ENCODE measurements at regions not wholly inside any gene's neighbourhood (a gene's known extent, or its start where the extent isn't known, plus 50 kb on each side); places are given as distances from the start of the nearest gene placed in this dataset.

- no peak overlapping the region for H3K4me3 ChIP-seq (ENCODE audit: low read depth in 1 of 2, low read length in 2 of 2)
- no peaks in the 10 kb centered on the region for H3K4me1 ChIP-seq (ENCODE audit: control insufficient read depth in 2 of 2, insufficient read depth in 2 of 2, low read length in 1 of 2)
- no peaks in the 10 kb centered on the region for H3K9me3 ChIP-seq (ENCODE audit: control insufficient read depth in 2 of 2, insufficient read depth in 1 of 2, low read depth in 1 of 2, low read length in 1 of 2)
- H3K27me3 ChIP-seq (ENCODE audit: control insufficient read depth in 1 of 2, insufficient read depth in 2 of 2, low read length in 2 of 2), result no peaks in the 10 kb centered on the region
- 78 to 86% methylated on average over 2 of the region's 2 CpGs for WGBS, 2 donors
- H3K27ac ChIP-seq (ENCODE audit: low read depth in 2 of 2, low read length in 1 of 2), result no peak overlapping the region
- H3K36me3 ChIP-seq (ENCODE audit: control insufficient read depth in 2 of 2, insufficient read depth in 2 of 2, low read length in 1 of 2), result no peaks in the 10 kb centered on the region
Observed at GRCh38 chr5:91272858-91273257, 110.3 kb downstream of the ARRDC3 start.

- Histone ChIP-seq H3K4me1 (ENCODE audit: control insufficient read depth in 2 of 2, insufficient read depth in 2 of 2, low read length in 1 of 2) (no peaks in the 10 kb centered on the region), H3K27me3 (ENCODE audit: control insufficient read depth in 1 of 2, insufficient read depth in 2 of 2, low read length in 2 of 2) (no peaks in the 10 kb centered on the region), H3K4me3 (ENCODE audit: low read depth in 1 of 2, low read length in 2 of 2) (no peak overlapping the region), H3K9me3 (ENCODE audit: control insufficient read depth in 2 of 2, insufficient read depth in 1 of 2, low read depth in 1 of 2, low read length in 1 of 2) (no peaks in the 10 kb centered on the region), H3K36me3 (ENCODE audit: control insufficient read depth in 2 of 2, insufficient read depth in 2 of 2, low read length in 1 of 2) (no peaks in the 10 kb centered on the region), H3K27ac (ENCODE audit: low read depth in 2 of 2, low read length in 1 of 2) (no peak overlapping the region)
Observed at GRCh38 chr5:91271999-91272398, 111.1 kb downstream of the ARRDC3 start.

DNA sequence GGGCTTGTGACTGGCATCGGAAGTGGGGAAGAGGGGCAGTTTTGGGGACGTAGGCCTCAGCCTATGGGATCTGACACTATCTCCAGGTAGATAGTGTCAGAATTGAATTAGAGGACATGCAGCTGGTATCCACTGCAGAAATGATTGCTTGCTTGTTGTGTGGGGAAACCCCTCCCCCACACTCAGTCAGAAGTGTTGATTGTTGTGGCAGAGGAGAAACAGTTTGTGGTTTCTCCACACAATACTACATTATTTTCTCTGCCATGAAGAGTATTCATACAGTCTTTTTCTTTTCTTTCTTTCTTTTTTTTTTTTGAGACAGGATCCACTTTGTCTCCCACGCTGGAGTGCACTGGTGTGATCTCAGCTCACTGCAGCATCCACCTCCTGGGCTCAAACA, 113.9 kb downstream of the ARRDC3 start:
- H3K4me3 ChIP-seq (ENCODE audit: low read depth in 1 of 2, low read length in 2 of 2), result no peak overlapping the region
- WGBS, 2 donors, result 90 to 96% methylated on average over 3 of the region's 3 CpGs
- H3K9me3 ChIP-seq (ENCODE audit: control insufficient read depth in 2 of 2, insufficient read depth in 1 of 2, low read depth in 1 of 2, low read length in 1 of 2), result no peaks in the 10 kb centered on the region
- H3K36me3 ChIP-seq (ENCODE audit: control insufficient read depth in 2 of 2, insufficient read depth in 2 of 2, low read length in 1 of 2), result no peaks in the 10 kb centered on the region
- H3K27me3 ChIP-seq (ENCODE audit: control insufficient read depth in 1 of 2, insufficient read depth in 2 of 2, low read length in 2 of 2), result no peaks in the 10 kb centered on the region
- H3K27ac ChIP-seq (ENCODE audit: low read depth in 2 of 2, low read length in 1 of 2), result no peak overlapping the region
- no peaks in the 10 kb centered on the region for H3K4me1 ChIP-seq (ENCODE audit: control insufficient read depth in 2 of 2, insufficient read depth in 2 of 2, low read length in 1 of 2)

- Histone ChIP-seq H3K4me1 (ENCODE audit: control insufficient read depth in 2 of 2, insufficient read depth in 2 of 2, low read length in 1 of 2) (no peaks in the 10 kb centered on the region), H3K4me3 (ENCODE audit: low read depth in 1 of 2, low read length in 2 of 2) (no peak overlapping the region), H3K9me3 (ENCODE audit: control insufficient read depth in 2 of 2, insufficient read depth in 1 of 2, low read depth in 1 of 2, low read length in 1 of 2) (no peaks in the 10 kb centered on the region), H3K27me3 (ENCODE audit: control insufficient read depth in 1 of 2, insufficient read depth in 2 of 2, low read length in 2 of 2) (no peaks in the 10 kb centered on the region), H3K36me3 (ENCODE audit: control insufficient read depth in 2 of 2, insufficient read depth in 2 of 2, low read length in 1 of 2) (no peaks in the 10 kb centered on the region), H3K27ac (ENCODE audit: low read depth in 2 of 2, low read length in 1 of 2) (no peak overlapping the region)
- 35 to 36% methylated on average over 3 of the region's 3 CpGs for WGBS, 2 donors
Observed at GRCh38 chr5:91266184-91266705, 116.9 kb downstream of the ARRDC3 start.

DNA sequence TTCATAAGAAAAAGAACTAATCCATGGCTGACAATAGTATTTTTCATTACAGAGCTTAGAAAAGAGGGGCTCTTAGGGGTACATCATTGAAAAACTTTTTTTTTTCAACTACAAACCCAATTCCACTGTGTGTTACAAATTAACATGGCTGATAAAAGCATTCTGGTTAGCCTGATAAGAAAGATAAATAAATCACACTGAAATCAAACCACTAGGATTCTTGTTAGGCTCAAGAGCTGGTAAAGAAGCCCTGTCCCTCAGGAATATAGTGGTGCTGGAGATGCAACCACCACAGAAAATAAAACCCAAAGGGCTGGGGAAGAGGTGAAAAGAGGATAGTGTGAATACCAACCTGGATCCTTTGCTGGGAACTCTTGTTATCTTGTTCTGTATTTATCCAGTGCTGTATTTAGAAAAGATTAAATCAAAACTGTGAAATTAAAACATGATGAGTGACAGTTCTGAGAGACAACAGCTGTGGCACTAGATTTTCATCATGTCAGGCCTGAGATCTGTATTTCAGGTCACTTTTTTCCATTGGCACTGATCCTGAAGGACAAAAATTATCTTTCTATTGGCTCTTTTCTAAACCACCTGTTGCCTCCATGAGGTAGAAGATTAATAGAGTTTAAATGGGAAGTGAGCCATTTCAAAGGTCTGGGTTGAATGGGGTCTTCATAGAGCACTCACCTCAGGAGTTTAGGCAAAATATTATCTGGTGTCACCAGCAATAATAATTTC, 118.6 kb downstream of the ARRDC3 start:
- Histone ChIP-seq H3K27ac (ENCODE audit: low read depth in 2 of 2, low read length in 1 of 2) (no peak overlapping the region), H3K4me3 (ENCODE audit: low read depth in 1 of 2, low read length in 2 of 2) (no peak overlapping the region), H3K9me3 (ENCODE audit: control insufficient read depth in 2 of 2, insufficient read depth in 1 of 2, low read depth in 1 of 2, low read length in 1 of 2) (no peaks in the 10 kb centered on the region), H3K36me3 (ENCODE audit: control insufficient read depth in 2 of 2, insufficient read depth in 2 of 2, low read length in 1 of 2) (no peaks in the 10 kb centered on the region), H3K27me3 (ENCODE audit: control insufficient read depth in 1 of 2, insufficient read depth in 2 of 2, low read length in 2 of 2) (no peaks in the 10 kb centered on the region), H3K4me1 (ENCODE audit: control insufficient read depth in 2 of 2, insufficient read depth in 2 of 2, low read length in 1 of 2) (no peaks in the 10 kb centered on the region)

- Histone ChIP-seq H3K4me3 (ENCODE audit: low read depth in 1 of 2, low read length in 2 of 2) (no peak overlapping the region), H3K27ac (ENCODE audit: low read depth in 2 of 2, low read length in 1 of 2) (no peak overlapping the region), H3K36me3 (ENCODE audit: control insufficient read depth in 2 of 2, insufficient read depth in 2 of 2, low read length in 1 of 2) (no peaks in the 10 kb centered on the region), H3K4me1 (ENCODE audit: control insufficient read depth in 2 of 2, insufficient read depth in 2 of 2, low read length in 1 of 2) (no peaks in the 10 kb centered on the region), H3K9me3 (ENCODE audit: control insufficient read depth in 2 of 2, insufficient read depth in 1 of 2, low read depth in 1 of 2, low read length in 1 of 2) (no peaks in the 10 kb centered on the region), H3K27me3 (ENCODE audit: control insufficient read depth in 1 of 2, insufficient read depth in 2 of 2, low read length in 2 of 2) (no peaks in the 10 kb centered on the region)
- 62 to 78% methylated on average over 5 of the region's 5 CpGs for WGBS, 2 donors
Observed at GRCh38 chr5:91263898-91264297, 119.2 kb downstream of the ARRDC3 start.

DNA sequence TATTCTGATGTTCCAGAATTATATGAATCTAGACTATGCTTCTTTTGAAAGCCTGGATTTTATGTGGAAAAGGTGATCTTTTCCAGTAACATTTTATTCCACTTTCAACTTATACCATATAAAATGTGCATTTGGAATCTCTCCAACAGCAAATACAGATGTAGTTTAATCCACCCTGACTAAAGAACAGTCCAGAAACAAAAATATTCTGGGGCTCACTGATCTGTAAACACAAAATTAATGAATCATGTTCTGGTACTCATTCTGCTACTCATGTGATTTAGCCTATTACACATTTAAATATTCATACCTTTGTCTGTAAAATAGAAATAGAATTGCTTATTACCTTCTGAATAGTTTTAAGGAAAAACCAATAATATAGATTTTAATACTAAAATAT, 125.8 kb downstream of the ARRDC3 start:
- Histone ChIP-seq H3K27ac (ENCODE audit: low read depth in 2 of 2, low read length in 1 of 2) (no peak overlapping the region), H3K27me3 (ENCODE audit: control insufficient read depth in 1 of 2, insufficient read depth in 2 of 2, low read length in 2 of 2) (no peaks in the 10 kb centered on the region), H3K9me3 (ENCODE audit: control insufficient read depth in 2 of 2, insufficient read depth in 1 of 2, low read depth in 1 of 2, low read length in 1 of 2) (no peaks in the 10 kb centered on the region), H3K4me3 (ENCODE audit: low read depth in 1 of 2, low read length in 2 of 2) (no peak overlapping the region), H3K4me1 (ENCODE audit: control insufficient read depth in 2 of 2, insufficient read depth in 2 of 2, low read length in 1 of 2) (no peaks in the 10 kb centered on the region), H3K36me3 (ENCODE audit: control insufficient read depth in 2 of 2, insufficient read depth in 2 of 2, low read length in 1 of 2) (no peaks in the 10 kb centered on the region)

GRCh38 chr5:91256142-91256524, 127.0 kb downstream of the ARRDC3 start:
- H3K9me3 ChIP-seq (ENCODE audit: control insufficient read depth in 2 of 2, insufficient read depth in 1 of 2, low read depth in 1 of 2, low read length in 1 of 2), result no peaks in the 10 kb centered on the region
- no peaks in the 10 kb centered on the region for H3K36me3 ChIP-seq (ENCODE audit: control insufficient read depth in 2 of 2, insufficient read depth in 2 of 2, low read length in 1 of 2)
- H3K4me1 ChIP-seq (ENCODE audit: control insufficient read depth in 2 of 2, insufficient read depth in 2 of 2, low read length in 1 of 2), result no peaks in the 10 kb centered on the region
- WGBS, 2 donors, result 92 to 94% methylated on average over 7 of the region's 7 CpGs
- H3K4me3 ChIP-seq (ENCODE audit: low read depth in 1 of 2, low read length in 2 of 2), result no peak overlapping the region
- no peaks in the 10 kb centered on the region for H3K27me3 ChIP-seq (ENCODE audit: control insufficient read depth in 1 of 2, insufficient read depth in 2 of 2, low read length in 2 of 2)
- H3K27ac ChIP-seq (ENCODE audit: low read depth in 2 of 2, low read length in 1 of 2), result no peak overlapping the region

DNA sequence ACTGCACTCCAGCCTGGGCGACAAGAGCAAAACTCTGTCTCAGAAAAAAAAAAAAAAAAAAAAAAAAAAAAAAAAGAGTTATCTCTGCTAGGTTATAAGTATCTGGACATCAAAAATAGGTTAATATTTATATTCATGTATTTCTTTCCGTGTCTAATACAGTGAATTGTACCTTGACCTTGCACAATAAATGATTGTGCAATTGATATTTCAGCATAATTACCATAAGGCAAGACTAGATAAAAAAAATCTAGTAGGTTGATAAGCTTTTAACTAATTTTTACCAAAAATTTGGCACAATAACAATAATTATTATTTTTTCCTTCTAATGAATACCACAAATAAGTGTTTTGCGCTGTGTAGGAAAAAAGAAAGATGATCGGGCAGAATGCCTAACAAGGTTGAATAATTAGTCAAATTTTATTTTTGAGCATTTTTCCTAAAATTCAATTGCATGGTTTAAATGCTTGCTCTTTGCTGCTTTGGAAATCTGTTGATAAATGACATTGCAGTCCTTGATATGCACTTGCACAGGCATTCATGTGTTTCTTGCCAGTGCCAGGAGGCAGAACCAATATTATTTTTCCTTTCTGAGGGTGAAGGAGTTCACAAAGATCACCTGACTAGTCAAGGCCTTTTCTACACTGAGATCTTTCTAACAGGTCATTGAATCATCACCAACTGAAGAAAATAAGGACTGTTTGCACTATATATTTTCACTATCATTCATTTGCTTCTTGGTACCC, 127.5 kb downstream of the ARRDC3 start:
- no peak overlapping the region for H3K4me3 ChIP-seq (ENCODE audit: low read depth in 1 of 2, low read length in 2 of 2)
- H3K27ac ChIP-seq (ENCODE audit: low read depth in 2 of 2, low read length in 1 of 2), result no peak overlapping the region
- no peaks in the 10 kb centered on the region for H3K4me1 ChIP-seq (ENCODE audit: control insufficient read depth in 2 of 2, insufficient read depth in 2 of 2, low read length in 1 of 2)
- no peaks in the 10 kb centered on the region for H3K27me3 ChIP-seq (ENCODE audit: control insufficient read depth in 1 of 2, insufficient read depth in 2 of 2, low read length in 2 of 2)
- H3K36me3 ChIP-seq (ENCODE audit: control insufficient read depth in 2 of 2, insufficient read depth in 2 of 2, low read length in 1 of 2), result no peaks in the 10 kb centered on the region
- H3K9me3 ChIP-seq (ENCODE audit: control insufficient read depth in 2 of 2, insufficient read depth in 1 of 2, low read depth in 1 of 2, low read length in 1 of 2), result no peaks in the 10 kb centered on the region
- 87 to 94% methylated on average over 4 of the region's 4 CpGs for WGBS, 2 donors

DNA sequence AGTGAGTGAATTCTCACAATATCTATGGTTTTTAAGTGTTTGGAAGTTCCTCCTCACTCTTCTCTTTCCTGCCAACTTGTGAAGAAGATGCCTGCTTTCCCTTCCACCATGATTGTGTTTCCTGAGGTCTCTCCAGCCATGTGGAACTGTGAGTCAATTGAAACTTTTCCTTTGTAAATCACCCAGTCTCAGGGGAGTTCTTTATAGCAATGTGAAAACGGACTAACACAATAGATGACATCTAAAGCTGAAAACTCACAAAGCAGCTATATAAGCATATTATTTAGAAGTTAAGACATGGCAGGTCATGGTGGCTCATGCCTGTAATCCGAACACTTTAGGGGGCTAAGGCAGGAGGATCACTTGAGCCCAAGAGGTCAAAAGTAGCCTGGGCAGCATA, 130.2 kb downstream of the ARRDC3 start:
- no peak overlapping the region for H3K27ac ChIP-seq (ENCODE audit: low read depth in 2 of 2, low read length in 1 of 2)
- no peaks in the 10 kb centered on the region for H3K4me1 ChIP-seq (ENCODE audit: control insufficient read depth in 2 of 2, insufficient read depth in 2 of 2, low read length in 1 of 2)
- no peak overlapping the region for H3K4me3 ChIP-seq (ENCODE audit: low read depth in 1 of 2, low read length in 2 of 2)
- H3K36me3 ChIP-seq (ENCODE audit: control insufficient read depth in 2 of 2, insufficient read depth in 2 of 2, low read length in 1 of 2), result no peaks in the 10 kb centered on the region
- H3K27me3 ChIP-seq (ENCODE audit: control insufficient read depth in 1 of 2, insufficient read depth in 2 of 2, low read length in 2 of 2), result no peaks in the 10 kb centered on the region
- no peaks in the 10 kb centered on the region for H3K9me3 ChIP-seq (ENCODE audit: control insufficient read depth in 2 of 2, insufficient read depth in 1 of 2, low read depth in 1 of 2, low read length in 1 of 2)
- 82 to 83% methylated on average over 2 of the region's 2 CpGs for WGBS, 2 donors
